ENCODE measurements at regions not wholly inside any gene's neighbourhood (a gene's known extent, or its start where the extent isn't known, plus 50 kb on each side); places are given as distances from the start of the nearest gene placed in this dataset.

GRCh38 chr9:104206766-104207165 is 112.7 kb downstream of the SMC2 start:
- no peak overlapping the region for H3K9ac ChIP-seq (ENCODE audit: low read length)
- no peaks in the 10 kb centered on the region for H3K36me3 ChIP-seq (ENCODE audit: control insufficient read depth in 1 of 2, insufficient read depth in 2 of 2, low read length in 2 of 2)
- H3K27ac ChIP-seq (ENCODE audit: low read depth, low read length) = no peak overlapping the region
- RAD21 ChIA-PET (ENCODE audit: low non-redundant PET in 1 of 2, low total read pairs in 2 of 2, uncharacterized antibody in 2 of 2, unreplicated experiment in 2 of 2) = no interaction called here
- POLR2A ChIA-PET = no interaction called here
- no peak overlapping the region for H2AFZ ChIP-seq (ENCODE audit: low read depth, low read length, poor library complexity, severe bottlenecking)
- H3K4me1 ChIP-seq (ENCODE audit: control insufficient read depth in 1 of 2, insufficient read depth in 2 of 2, low read length in 2 of 2) = no peaks in the 10 kb centered on the region
- CTCF ChIA-PET = no interaction called here
- DNase-seq (ENCODE audit: low read depth, low spot score) = no peak
- no peaks in the 10 kb centered on the region for H3K9me3 ChIP-seq (ENCODE audit: control insufficient read depth in 1 of 2, insufficient read depth in 1 of 2, low read depth in 1 of 2, low read length in 2 of 2)
- BruUV-seq (replicated peaks) = no TSS peak
- H3K27me3 ChIP-seq (ENCODE audit: insufficient read depth, low read length) = peaks cover 8% of the 10 kb centered on the region; the same call in 1 of the 2 replicates
- no peaks in the 10 kb centered on the region for H4K20me1 ChIP-seq (ENCODE audit: insufficient read depth)
- no peaks in the 10 kb centered on the region for H3K79me2 ChIP-seq (ENCODE audit: insufficient read depth, low read length)
- no peak for TF ChIP-seq REST (IDR thresholded peaks at IDR 0.05; ENCODE audit: low read depth)
- ATAC-seq = no peak
- no peaks in the 10 kb centered on the region for H3K9me2 ChIP-seq (ENCODE audit: insufficient read depth)
- no peak overlapping the region for H3K4me2 ChIP-seq (ENCODE audit: low read length)
- no peak overlapping the region for H3K4me3 ChIP-seq (replicated peaks in 1 of 2; ENCODE audit: low read depth in 1 of 2, low read length in 2 of 2)
- intact Hi-C loops (cut with micrococcal nuclease) = no loop called here

- Histone ChIP-seq H3K36me3 (ENCODE audit: control insufficient read depth in 1 of 2, insufficient read depth in 2 of 2, low read length in 2 of 2) (no peaks in the 10 kb centered on the region), H3K27me3 (ENCODE audit: insufficient read depth, low read length) (0 out of 2 replicates have a peak, but pooled peaks cover 3% of the 10 kb centered on the region), H3K27ac (ENCODE audit: low read depth, low read length) (no peak overlapping the region), H2AFZ (ENCODE audit: low read depth, low read length, poor library complexity, severe bottlenecking) (no peak overlapping the region), H3K79me2 (ENCODE audit: insufficient read depth, low read length) (no peaks in the 10 kb centered on the region), H3K9me3 (ENCODE audit: control insufficient read depth in 1 of 2, insufficient read depth in 1 of 2, low read depth in 1 of 2, low read length in 2 of 2) (no peaks in the 10 kb centered on the region), H3K4me1 (ENCODE audit: control insufficient read depth in 1 of 2, insufficient read depth in 2 of 2, low read length in 2 of 2) (no peaks in the 10 kb centered on the region), H3K4me3 (replicated peaks in 1 of 2; ENCODE audit: low read depth in 1 of 2, low read length in 2 of 2) (no peak overlapping the region), H3K9ac (ENCODE audit: low read length) (no peak overlapping the region), H3K4me2 (ENCODE audit: low read length) (no peak overlapping the region), H3K9me2 (ENCODE audit: insufficient read depth) (no peaks in the 10 kb centered on the region), H4K20me1 (ENCODE audit: insufficient read depth) (no peaks in the 10 kb centered on the region)
- CTCF ChIA-PET = no interaction called here
- DNase-seq (ENCODE audit: low read depth, low spot score) (no peak), ATAC-seq (no peak)
- TF ChIP-seq EZH2 (IDR thresholded peaks at IDR 0.05) = no peak
- TF ChIP-seq SRF (IDR thresholded peaks at IDR 0.05; ENCODE audit: low read depth) = no peak
- TF ChIP-seq YY1 (IDR thresholded peaks at IDR 0.05; ENCODE audit: extremely low read depth, insufficient replicate concordance, low read depth, low read length) = no peak
- TF ChIP-seq JUND (IDR thresholded peaks at IDR 0.05) = no peak
- no peak for TF ChIP-seq CBX3 (IDR thresholded peaks at IDR 0.05; ENCODE audit: low read depth)
- no peak for TF ChIP-seq CEBPB (IDR thresholded peaks at IDR 0.05; ENCODE audit: low read depth)
- no peak for TF ChIP-seq ZFX (IDR thresholded peaks at IDR 0.05)
- TF ChIP-seq RAD21 (IDR thresholded peaks at IDR 0.05; ENCODE audit: low read depth) = no peak
- no peak for TF ChIP-seq POLR2A (IDR thresholded peaks at IDR 0.05; ENCODE audit: borderline replicate concordance, extremely low read depth, insufficient read depth, insufficient read length)
- no peak for TF ChIP-seq ZNF274 (IDR thresholded peaks at IDR 0.05; ENCODE audit: low read depth, low read length)
- TF ChIP-seq MAX (IDR thresholded peaks at IDR 0.05) = no peak
- TF ChIP-seq SP1 (IDR thresholded peaks at IDR 0.05; ENCODE audit: low read depth) = no peak
- no peak for TF ChIP-seq FOSL1 (IDR thresholded peaks at IDR 0.05; ENCODE audit: low read depth)
- TF ChIP-seq ELF1 (IDR thresholded peaks at IDR 0.05; ENCODE audit: borderline replicate concordance, low read depth) = no peak
- no TSS peak for BruUV-seq (replicated peaks)
- intact Hi-C loops (cut with micrococcal nuclease) = no loop called here
- POLR2A ChIA-PET = no interaction called here
- RAD21 ChIA-PET (ENCODE audit: low non-redundant PET in 1 of 2, low total read pairs in 2 of 2, uncharacterized antibody in 2 of 2, unreplicated experiment in 2 of 2) = no interaction called here
These were observed 115.3 kb downstream of the SMC2 start for GRCh38 chr9:104209387-104209786.

Data from HCT116 (cell line).